ENCODE measurements at regions not wholly inside any gene's neighbourhood (a gene's known extent, or its start where the extent isn't known, plus 50 kb on each side); places are given as distances from the start of the nearest gene placed in this dataset.
"Not testable (repeated sequence)": the region's sequence is repeated elsewhere in the genome, so short reads cannot be mapped to it uniquely, and the experiment has no call there.

GRCh38 chr5:100364757-100365478 lies 170.3 kb upstream of the FAM174A start:
- H3K36me3 Mint-ChIP-seq (ENCODE audit: low read depth); H3K27ac Mint-ChIP-seq; H3K27me3 Mint-ChIP-seq (ENCODE audit: low read depth); H3K9me3 Mint-ChIP-seq; H3K4me3 Mint-ChIP-seq; H3K4me1 Mint-ChIP-seq: not testable (repeated sequence)

DNA sequence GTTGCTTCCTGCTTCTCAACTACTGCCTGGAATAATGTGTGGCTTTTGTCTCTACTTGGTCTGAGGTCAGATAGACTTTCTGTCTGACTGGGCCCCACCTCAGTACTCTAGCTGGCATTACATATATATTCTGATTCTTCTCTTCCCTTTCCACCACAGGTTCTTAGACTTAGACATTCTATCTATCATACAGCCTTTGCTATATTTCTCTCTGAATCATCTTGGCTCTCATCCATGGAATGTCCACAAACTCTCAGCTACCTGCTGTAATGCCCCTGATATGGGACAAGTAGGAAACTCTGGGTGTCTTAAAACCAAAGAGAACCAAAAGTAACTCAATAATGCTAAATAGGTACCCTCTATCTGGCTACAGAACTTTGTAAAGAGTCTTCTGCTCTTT lies 170.8 kb upstream of the FAM174A start:
- not testable (repeated sequence) for H3K9me3 Mint-ChIP-seq; H3K27me3 Mint-ChIP-seq (ENCODE audit: low read depth)

GRCh38 chr5:100359998-100360397 lies 175.2 kb upstream of the FAM174A start:
- not testable (repeated sequence) for H3K27me3 Mint-ChIP-seq (ENCODE audit: low read depth); H3K4me1 Mint-ChIP-seq; H3K9me3 Mint-ChIP-seq; H3K4me3 Mint-ChIP-seq; H3K27ac Mint-ChIP-seq; H3K36me3 Mint-ChIP-seq (ENCODE audit: low read depth)

More for the DNA sequence above, 170.8 kb upstream of the FAM174A start:
- H3K27ac Mint-ChIP-seq; H3K4me3 Mint-ChIP-seq; H3K36me3 Mint-ChIP-seq (ENCODE audit: low read depth); H3K4me1 Mint-ChIP-seq: not testable (repeated sequence)

DNA sequence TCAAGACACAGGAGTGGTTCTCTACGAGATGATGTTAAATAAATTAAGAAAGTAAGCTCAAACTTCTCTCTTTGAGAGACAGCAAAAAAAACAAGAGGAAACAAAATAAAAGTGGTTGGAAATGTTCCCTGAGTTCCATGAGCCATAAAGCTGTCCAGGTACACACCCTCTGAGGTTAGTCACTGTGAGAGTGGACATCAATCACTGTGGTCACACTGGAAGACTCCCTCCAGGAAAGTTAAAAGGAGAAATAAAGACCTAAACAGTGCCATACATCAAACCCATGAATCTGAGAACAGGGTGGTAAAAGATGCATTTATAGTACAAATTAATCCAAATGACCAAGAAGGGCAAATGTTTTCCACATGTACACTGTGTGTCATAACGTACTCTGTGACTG lies 188.9 kb upstream of the FAM174A start:
- H3K4me1 Mint-ChIP-seq; H3K4me3 Mint-ChIP-seq; H3K27ac Mint-ChIP-seq; H3K36me3 Mint-ChIP-seq (ENCODE audit: low read depth); H3K9me3 Mint-ChIP-seq; H3K27me3 Mint-ChIP-seq (ENCODE audit: low read depth): not testable (repeated sequence)

DNA sequence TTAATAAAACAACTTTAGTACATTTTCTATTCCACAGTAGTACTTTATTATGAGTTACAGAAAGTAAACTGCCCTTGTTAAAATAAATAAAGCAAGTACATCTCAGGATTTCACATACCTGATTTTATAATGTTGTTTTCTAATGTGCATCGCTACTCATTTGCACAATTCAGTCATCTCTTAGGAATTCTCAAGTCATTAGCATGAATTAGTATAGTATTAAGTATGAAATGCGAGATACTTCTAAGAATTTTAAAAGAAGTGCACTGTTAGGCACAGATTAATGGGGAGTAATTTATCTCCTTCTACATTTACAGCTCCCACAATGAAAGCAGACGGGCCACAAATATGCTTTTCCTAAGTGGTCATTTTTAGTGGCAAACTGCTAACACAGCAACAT lies 193.7 kb upstream of the FAM174A start:
- not testable (repeated sequence) for H3K4me1 Mint-ChIP-seq; H3K27ac Mint-ChIP-seq; H3K4me3 Mint-ChIP-seq; H3K36me3 Mint-ChIP-seq (ENCODE audit: low read depth); H3K9me3 Mint-ChIP-seq; H3K27me3 Mint-ChIP-seq (ENCODE audit: low read depth)

- Mint-ChIP-seq H3K9me3 (no peaks in the 10 kb centered on the region), H3K4me3 (no peak overlapping the region), H3K36me3 (ENCODE audit: low read depth) (no peaks in the 10 kb centered on the region), H3K4me1 (no peaks in the 10 kb centered on the region), H3K27me3 (ENCODE audit: low read depth) (no peaks in the 10 kb centered on the region), H3K27ac (no peak overlapping the region)
- TF ChIP-seq, protein P1, sequence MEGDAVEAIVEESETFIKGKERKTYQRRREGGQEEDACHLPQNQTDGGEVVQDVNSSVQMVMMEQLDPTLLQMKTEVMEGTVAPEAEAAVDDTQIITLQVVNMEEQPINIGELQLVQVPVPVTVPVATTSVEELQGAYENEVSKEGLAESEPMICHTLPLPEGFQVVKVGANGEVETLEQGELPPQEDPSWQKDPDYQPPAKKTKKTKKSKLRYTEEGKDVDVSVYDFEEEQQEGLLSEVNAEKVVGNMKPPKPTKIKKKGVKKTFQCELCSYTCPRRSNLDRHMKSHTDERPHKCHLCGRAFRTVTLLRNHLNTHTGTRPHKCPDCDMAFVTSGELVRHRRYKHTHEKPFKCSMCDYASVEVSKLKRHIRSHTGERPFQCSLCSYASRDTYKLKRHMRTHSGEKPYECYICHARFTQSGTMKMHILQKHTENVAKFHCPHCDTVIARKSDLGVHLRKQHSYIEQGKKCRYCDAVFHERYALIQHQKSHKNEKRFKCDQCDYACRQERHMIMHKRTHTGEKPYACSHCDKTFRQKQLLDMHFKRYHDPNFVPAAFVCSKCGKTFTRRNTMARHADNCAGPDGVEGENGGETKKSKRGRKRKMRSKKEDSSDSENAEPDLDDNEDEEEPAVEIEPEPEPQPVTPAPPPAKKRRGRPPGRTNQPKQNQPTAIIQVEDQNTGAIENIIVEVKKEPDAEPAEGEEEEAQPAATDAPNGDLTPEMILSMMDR (IDR thresholded peaks at IDR 0.05; ENCODE audit: unreplicated experiment in 3 of 3): no peak
Observed at GRCh38 chr5:100322483-100322882, 212.7 kb upstream of the FAM174A start.

DNA sequence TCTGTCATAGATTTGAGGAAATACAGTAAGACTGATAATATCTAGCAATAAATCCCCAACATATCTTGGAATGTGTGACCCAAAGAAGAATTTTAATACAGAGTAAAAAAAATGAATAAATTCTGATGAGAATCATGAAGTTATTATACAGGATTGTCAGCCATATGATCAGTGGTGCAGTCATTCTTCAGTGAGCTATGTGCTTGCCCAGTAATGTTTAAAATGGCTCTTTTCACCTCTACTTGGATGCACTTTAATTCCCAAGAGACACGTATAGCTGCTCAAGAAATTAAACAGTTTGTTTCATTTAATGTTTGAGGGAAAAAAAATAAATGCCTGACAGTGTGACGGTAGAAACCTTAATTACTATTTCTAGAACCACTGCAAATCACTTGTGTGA lies 215.3 kb upstream of the FAM174A start:
- no peaks in the 10 kb centered on the region for H3K27me3 Mint-ChIP-seq (ENCODE audit: low read depth)
- H3K9me3 Mint-ChIP-seq: peaks cover 11% of the 10 kb centered on the region
- no peaks in the 10 kb centered on the region for H3K36me3 Mint-ChIP-seq (ENCODE audit: low read depth)
- TF ChIP-seq, protein P1 (IDR thresholded peaks at IDR 0.05; ENCODE audit: unreplicated experiment in 3 of 3): no peak
- H3K4me3 Mint-ChIP-seq: no peak overlapping the region
- H3K4me1 Mint-ChIP-seq: no peaks in the 10 kb centered on the region
- H3K27ac Mint-ChIP-seq: no peak overlapping the region

DNA sequence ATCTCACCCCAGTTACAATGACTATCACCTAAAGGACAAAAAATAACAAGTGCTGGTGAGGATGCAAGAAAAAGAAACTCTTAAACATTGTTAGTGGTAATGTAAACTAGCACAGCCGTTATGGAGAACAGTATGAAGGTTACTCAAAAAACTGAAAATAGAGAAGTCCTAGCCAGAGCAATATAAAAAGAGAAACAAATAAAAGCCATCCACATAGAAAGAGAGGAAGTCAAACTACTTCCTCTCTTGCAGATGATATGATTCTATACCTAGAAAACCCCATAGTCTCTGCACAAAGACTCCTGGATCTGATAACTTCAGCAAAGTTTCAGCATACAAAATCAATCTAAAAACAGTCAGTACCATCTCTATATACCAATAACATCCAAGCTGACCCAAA lies 221.5 kb upstream of the FAM174A start:
- H3K27ac Mint-ChIP-seq: no peak overlapping the region
- no peak overlapping the region for H3K4me3 Mint-ChIP-seq
- peaks cover 18% of the 10 kb centered on the region for H3K9me3 Mint-ChIP-seq
- H3K36me3 Mint-ChIP-seq (ENCODE audit: low read depth): no peaks in the 10 kb centered on the region
- H3K27me3 Mint-ChIP-seq (ENCODE audit: low read depth): no peaks in the 10 kb centered on the region
- H3K4me1 Mint-ChIP-seq: no peaks in the 10 kb centered on the region
- TF ChIP-seq, protein P1 (IDR thresholded peaks at IDR 0.05; ENCODE audit: unreplicated experiment in 3 of 3): no peak

All from nephron (organoid).